Neural progenitor cell (in vitro differentiated cells): ENCODE measurements at regions not wholly inside any gene's neighbourhood (a gene's known extent, or its start where the extent isn't known, plus 50 kb on each side); places are given as distances from the start of the nearest gene placed in this dataset.
A peak's percentile ranks its signal among the peaks of the same experiment; 100 is the strongest.

Experiments used
- DNase-seq: peaks from one replicate; pipeline ENCODE4 v3.0.0-alpha.2; 2016; ENCODE audit warnings: low spot score
- H2AFZ ChIP-seq: fragments of 200-600 bp; sonication (generic); replicated peaks from 2 replicates; pipeline ENCODE4 v1.6.1; 2016; ENCODE audit warnings: antibody characterized with exemption
- H3F3A ChIP-seq: fragments of 200-600 bp; sonication (generic); 2 replicates; pipeline ENCODE4 v1.6.1; 2016; ENCODE audit warnings: antibody characterized with exemption, low read depth
- H3K27ac ChIP-seq: fragments of 200-600 bp; sonication (generic); 2 replicates; pipeline ENCODE4 v1.5.1; 2016; ENCODE audit warnings: mild to moderate bottlenecking
- H3K27me3 ChIP-seq: fragments of 200-600 bp; sonication (generic); 2 replicates; pipeline ENCODE4 v1.6.1; 2016; ENCODE audit warnings: mild to moderate bottlenecking, moderate library complexity
- H3K36me3 ChIP-seq: fragments of 200-600 bp; sonication (generic); 2 replicates; pipeline ENCODE4 v1.5.1; 2016
- H3K4me1 ChIP-seq: fragments of 200-600 bp; sonication (generic); 2 replicates; pipeline ENCODE4 v1.6.1; 2016; ENCODE audit warnings: mixed run types
- H3K4me2 ChIP-seq: fragments of 200-600 bp; sonication (generic); 2 replicates; pipeline ENCODE4 v1.6.1; 2016
- H3K4me3 ChIP-seq: fragments of 200-600 bp; sonication (generic); 2 replicates; pipeline ENCODE4 v1.5.1; 2016
- H3K79me2 ChIP-seq: fragments of 200-600 bp; sonication (generic); 2 replicates; pipeline ENCODE4 v1.6.1; 2016; ENCODE audit warnings: low read depth
- H3K9ac ChIP-seq: fragments of 200-600 bp; sonication (generic); 2 replicates; pipeline ENCODE4 v1.6.1; 2016
- H3K9me3 ChIP-seq: fragments of 200-600 bp; sonication (generic); 2 replicates; pipeline ENCODE4 v1.5.1; 2016; ENCODE audit warnings: low read depth
- H4K20me1 ChIP-seq: fragments of 200-600 bp; sonication (generic); 2 replicates; pipeline ENCODE4 v1.6.1; 2016; ENCODE audit warnings: low read depth
- H3K27ac Mint-ChIP-seq: 3 replicates; pipeline ENCODE4 v1.8.0; 2021; ENCODE audit warnings: mixed read lengths
- H3K27me3 Mint-ChIP-seq: 2 replicates; pipeline ENCODE4 v1.8.0; 2022; ENCODE audit warnings: low read depth, mild to moderate bottlenecking, inconsistent platforms, moderate library complexity, mixed read lengths; ENCODE audit not compliant: insufficient read depth
- H3K36me3 Mint-ChIP-seq: 3 replicates; pipeline ENCODE4 v1.8.0; 2021; ENCODE audit warnings: mixed read lengths
- H3K4me1 Mint-ChIP-seq: 3 replicates; pipeline ENCODE4 v1.8.0; 2021; ENCODE audit warnings: mixed read lengths
- H3K4me3 Mint-ChIP-seq: 3 replicates; pipeline ENCODE4 v1.8.0; 2021; ENCODE audit warnings: mild to moderate bottlenecking, moderate library complexity, mixed read lengths
- H3K9me3 Mint-ChIP-seq: 3 replicates; pipeline ENCODE4 v1.8.0; 2020; ENCODE audit warnings: mixed read lengths
- EZH2 ChIP-seq: fragments of 200-600 bp; sonication (generic); IDR thresholded peaks from 2 replicates; pipeline ENCODE4 v1.6.1; 2017; ENCODE audit warnings: antibody characterized with exemption, mild to moderate bottlenecking, moderate library complexity
- EZH2phosphoT487 ChIP-seq: fragments of 200-600 bp; sonication (generic); IDR thresholded peaks from 2 replicates; pipeline ENCODE4 v1.6.1; 2017; ENCODE audit warnings: antibody characterized with exemption
- TF ChIP-seq, protein P1 (sequence below): fragments of 200-600 bp; sonication (generic); IDR thresholded peaks from 2 replicates; pipeline ENCODE4 v1.5.1; 2017; ENCODE audit warnings: antibody characterized with exemption, mild to moderate bottlenecking

DNA sequence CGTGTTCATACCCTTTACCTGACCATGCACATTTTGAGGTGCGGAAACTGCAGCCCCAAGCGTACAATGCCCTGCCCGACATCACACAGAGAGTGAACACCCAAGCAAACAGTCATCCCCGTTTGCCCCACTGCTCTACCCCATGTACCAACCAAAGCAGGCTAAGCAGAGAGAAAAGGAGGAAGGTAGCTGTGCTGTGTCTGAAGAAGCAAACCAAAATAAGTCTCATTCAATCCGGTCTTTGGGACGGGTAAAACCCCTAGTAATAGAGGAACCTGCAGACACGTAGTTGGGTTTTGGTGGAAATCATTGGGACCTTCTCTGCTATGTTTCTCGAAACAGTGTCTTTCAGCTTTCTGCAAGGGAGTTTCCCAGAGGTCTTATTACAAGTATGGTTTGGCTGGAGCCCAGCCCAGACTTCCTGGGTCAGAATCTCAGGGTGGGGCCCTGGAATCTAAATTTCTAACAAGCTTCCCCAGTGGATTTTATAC lies 164.6 kb upstream of the HES1 start:
- Histone ChIP-seq H3K4me3 (no peak overlapping the region), H3K4me1 (peaks cover 58% of the 10 kb centered on the region), H3K36me3 (no peaks in the 10 kb centered on the region), H3K27ac (no peak overlapping the region), H3K9me3 (no peaks in the 10 kb centered on the region), H3K79me2 (no peaks in the 10 kb centered on the region), H3F3A (peaks cover 52% of the 10 kb centered on the region), H3K4me2 (no peak overlapping the region), H2AFZ (no peak overlapping the region), H3K27me3 (no peaks in the 10 kb centered on the region), H3K9ac (no peak overlapping the region), H4K20me1 (no peaks in the 10 kb centered on the region)
- Mint-ChIP-seq H3K9me3 (peaks cover 6% of the 10 kb centered on the region), H3K27ac (peak overlapping the region; percentile 9), H3K4me1 (peaks cover 54% of the 10 kb centered on the region), H3K27me3 (peaks cover 8% of the 10 kb centered on the region), H3K4me3 (no peak overlapping the region), H3K36me3 (no peaks in the 10 kb centered on the region)
- no peak for DNase-seq
- no peak for TF ChIP-seq EZH2
- TF ChIP-seq, protein P1, sequence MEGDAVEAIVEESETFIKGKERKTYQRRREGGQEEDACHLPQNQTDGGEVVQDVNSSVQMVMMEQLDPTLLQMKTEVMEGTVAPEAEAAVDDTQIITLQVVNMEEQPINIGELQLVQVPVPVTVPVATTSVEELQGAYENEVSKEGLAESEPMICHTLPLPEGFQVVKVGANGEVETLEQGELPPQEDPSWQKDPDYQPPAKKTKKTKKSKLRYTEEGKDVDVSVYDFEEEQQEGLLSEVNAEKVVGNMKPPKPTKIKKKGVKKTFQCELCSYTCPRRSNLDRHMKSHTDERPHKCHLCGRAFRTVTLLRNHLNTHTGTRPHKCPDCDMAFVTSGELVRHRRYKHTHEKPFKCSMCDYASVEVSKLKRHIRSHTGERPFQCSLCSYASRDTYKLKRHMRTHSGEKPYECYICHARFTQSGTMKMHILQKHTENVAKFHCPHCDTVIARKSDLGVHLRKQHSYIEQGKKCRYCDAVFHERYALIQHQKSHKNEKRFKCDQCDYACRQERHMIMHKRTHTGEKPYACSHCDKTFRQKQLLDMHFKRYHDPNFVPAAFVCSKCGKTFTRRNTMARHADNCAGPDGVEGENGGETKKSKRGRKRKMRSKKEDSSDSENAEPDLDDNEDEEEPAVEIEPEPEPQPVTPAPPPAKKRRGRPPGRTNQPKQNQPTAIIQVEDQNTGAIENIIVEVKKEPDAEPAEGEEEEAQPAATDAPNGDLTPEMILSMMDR, result no peak
- TF ChIP-seq EZH2phosphoT487, result no peak

- Histone ChIP-seq H2AFZ (no peak overlapping the region), H4K20me1 (no peaks in the 10 kb centered on the region), H3K27ac (no peak overlapping the region), H3K9ac (no peak overlapping the region), H3K4me3 (no peak overlapping the region), H3F3A (peaks cover 55% of the 10 kb centered on the region), H3K4me1 (peaks cover 61% of the 10 kb centered on the region), H3K79me2 (no peaks in the 10 kb centered on the region), H3K4me2 (no peak overlapping the region), H3K27me3 (no peaks in the 10 kb centered on the region), H3K36me3 (no peaks in the 10 kb centered on the region), H3K9me3 (no peaks in the 10 kb centered on the region)
- H3K27ac Mint-ChIP-seq, result no peak overlapping the region
- peaks cover 6% of the 10 kb centered on the region for H3K9me3 Mint-ChIP-seq
- TF ChIP-seq EZH2phosphoT487, result no peak
- TF ChIP-seq EZH2, result no peak
- peaks cover 8% of the 10 kb centered on the region for H3K27me3 Mint-ChIP-seq
- DNase-seq, result no peak
- H3K4me1 Mint-ChIP-seq, result peaks cover 56% of the 10 kb centered on the region
- H3K36me3 Mint-ChIP-seq, result no peaks in the 10 kb centered on the region
- no peak overlapping the region for H3K4me3 Mint-ChIP-seq
Measured at GRCh38 chr3:193971966-193972365, 164.0 kb upstream of the HES1 start.

DNA sequence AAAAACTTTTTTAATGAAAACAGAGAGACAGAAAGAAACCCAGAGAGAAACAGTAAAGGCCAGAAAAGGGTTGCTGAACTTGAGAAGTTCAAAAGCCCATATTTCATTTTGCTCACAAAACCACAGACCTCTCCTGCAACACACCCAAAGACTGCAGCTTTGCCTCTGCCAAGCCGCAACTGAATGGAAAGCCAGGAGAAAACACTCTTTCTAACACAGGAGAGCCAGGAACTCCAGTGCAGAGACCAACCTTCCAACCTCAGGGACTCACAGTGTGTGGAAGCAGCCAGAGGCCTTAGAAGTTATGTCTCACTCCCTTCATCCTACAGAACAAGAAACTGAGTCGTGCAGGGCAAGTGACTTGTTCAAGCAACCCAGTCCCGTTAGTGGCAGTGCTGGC lies 163.1 kb upstream of the HES1 start:
- Histone ChIP-seq H2AFZ (no peak overlapping the region), H3K4me3 (no peak overlapping the region), H3K9ac (no peak overlapping the region), H3K27me3 (no peaks in the 10 kb centered on the region), H3K79me2 (no peaks in the 10 kb centered on the region), H3F3A (peaks cover 55% of the 10 kb centered on the region), H3K27ac (no peak overlapping the region), H4K20me1 (no peaks in the 10 kb centered on the region), H3K36me3 (no peaks in the 10 kb centered on the region), H3K4me2 (no peak overlapping the region), H3K4me1 (peaks cover 61% of the 10 kb centered on the region), H3K9me3 (no peaks in the 10 kb centered on the region)
- peaks cover 8% of the 10 kb centered on the region for H3K27me3 Mint-ChIP-seq
- peaks cover 6% of the 10 kb centered on the region for H3K9me3 Mint-ChIP-seq
- peaks cover 61% of the 10 kb centered on the region for H3K4me1 Mint-ChIP-seq
- no peak for TF ChIP-seq EZH2
- TF ChIP-seq EZH2phosphoT487, result no peak
- TF ChIP-seq, protein P1, result no peak
- no peak overlapping the region for H3K27ac Mint-ChIP-seq
- H3K36me3 Mint-ChIP-seq, result no peaks in the 10 kb centered on the region
- peak overlapping the region; percentile 36 for H3K4me3 Mint-ChIP-seq
- DNase-seq, result no peak

- Mint-ChIP-seq H3K36me3 (no peaks in the 10 kb centered on the region), H3K9me3 (peaks cover 8% of the 10 kb centered on the region), H3K4me3 (peak overlapping the region; percentile 61), H3K4me1 (peaks cover 68% of the 10 kb centered on the region), H3K27me3 (peaks cover 8% of the 10 kb centered on the region), H3K27ac (peak overlapping the region; percentile 98)
- peak overlapping the region; percentile 61 for H3K4me2 ChIP-seq
- peaks cover 69% of the 10 kb centered on the region for H3K4me1 ChIP-seq
- H2AFZ ChIP-seq, result no peak overlapping the region
- H4K20me1 ChIP-seq, result no peaks in the 10 kb centered on the region
- H3K4me3 ChIP-seq, result no peak overlapping the region
- peak; percentile 34 for DNase-seq
- H3F3A ChIP-seq, result peaks cover 50% of the 10 kb centered on the region
- peak overlapping the region; percentile 95 for H3K27ac ChIP-seq
- TF ChIP-seq EZH2phosphoT487 (no peak), EZH2 (no peak)
- TF ChIP-seq, protein P1, result no peak
- H3K79me2 ChIP-seq, result no peaks in the 10 kb centered on the region
- H3K9ac ChIP-seq, result no peak overlapping the region
- no peaks in the 10 kb centered on the region for H3K36me3 ChIP-seq
- no peaks in the 10 kb centered on the region for H3K9me3 ChIP-seq
- no peaks in the 10 kb centered on the region for H3K27me3 ChIP-seq
Measured at GRCh38 chr3:193974191-193974652, 161.7 kb upstream of the HES1 start.
